Stimulated activated CD4-positive, alpha-beta T cell treated with anti-CD3 and anti-CD28 coated beads, TNF-alpha, amount 100 ng/mL, for 1 hour (primary cell): ENCODE measurements at regions not wholly inside any gene's neighbourhood (a gene's known extent, or its start where the extent isn't known, plus 50 kb on each side); places are given as distances from the start of the nearest gene placed in this dataset.

Experiments
- DNase-seq, 3 donors: peaks; one replicate each; pipeline ENCODE4 v3.0.0-alpha.2; 2020; ENCODE audit warnings: low read depth in 3 of 3, low spot score in 1 of 3

DNA sequence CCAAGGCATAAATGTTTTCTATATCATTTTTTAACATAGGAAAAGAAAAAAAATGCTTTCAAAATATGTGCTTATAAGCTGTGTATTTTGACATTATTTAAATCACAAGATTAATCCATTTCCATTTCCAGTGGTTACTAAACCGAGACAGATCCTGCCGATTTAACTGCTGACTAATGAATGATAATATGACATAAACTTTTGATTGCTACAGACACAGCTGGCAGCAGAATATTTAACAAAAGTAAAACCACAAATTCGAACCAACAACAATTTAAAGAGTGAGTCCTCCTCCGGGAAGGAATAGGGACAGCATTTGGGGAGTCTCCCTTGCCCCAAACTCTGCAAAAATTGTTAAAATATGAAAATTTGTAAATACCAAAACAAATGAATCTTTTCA, 401.3 kb upstream of the DAB2 start:
- no peak for DNase-seq

DNA sequence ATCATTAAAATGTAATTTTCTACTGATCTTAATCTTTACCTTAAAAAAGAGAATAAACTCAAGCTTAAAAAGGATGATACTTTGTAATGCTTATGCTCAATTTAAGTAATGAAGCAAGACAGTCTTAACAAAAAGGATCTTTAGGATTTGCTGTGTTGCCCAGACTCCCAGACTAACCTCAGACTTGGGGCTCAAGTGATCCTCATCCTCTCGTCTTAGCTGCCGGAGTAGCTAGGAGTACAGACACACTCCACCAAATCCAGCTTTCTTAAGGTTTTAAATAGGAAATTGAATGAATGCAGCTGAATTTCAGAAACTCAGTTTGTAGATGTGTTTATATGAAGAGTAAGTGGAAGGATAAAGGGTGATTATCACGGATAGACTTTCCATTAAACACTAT, 400.5 kb upstream of the DAB2 start:
- DNase-seq = no peak

GRCh38 chr5:39822020-39822419, 397.2 kb upstream of the DAB2 start:
- DNase-seq = no peak

GRCh38 chr5:39816866-39817265, 392.1 kb upstream of the DAB2 start:
- DNase-seq = no peak

- no peak for DNase-seq
These were observed 391.5 kb upstream of the DAB2 start for GRCh38 chr5:39816156-39816845.

- DNase-seq = no peak
These were observed 390.9 kb upstream of the DAB2 start for GRCh38 chr5:39815711-39816110.

DNA sequence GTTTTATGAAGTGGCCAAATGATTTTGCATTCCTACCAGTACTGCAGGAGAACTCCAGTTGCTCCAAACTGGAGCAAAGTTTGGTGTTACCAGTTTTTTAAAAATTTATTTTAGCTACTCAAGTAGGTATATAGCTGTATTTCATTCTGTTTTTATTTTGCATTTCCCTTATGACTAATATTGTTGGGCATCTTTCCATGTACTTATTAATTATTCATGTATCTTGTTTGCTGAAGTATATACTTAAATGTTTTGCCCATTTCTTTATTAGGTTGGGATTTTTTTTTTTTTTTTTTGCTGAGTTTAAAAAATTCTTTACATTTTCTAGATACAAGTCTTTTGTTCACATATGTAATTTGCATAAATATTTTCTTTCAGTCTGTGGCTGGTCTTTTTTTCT, 386.6 kb upstream of the DAB2 start:
- no peak for DNase-seq

GRCh38 chr5:39808656-39809055, 383.9 kb upstream of the DAB2 start:
- DNase-seq = no peak

DNA sequence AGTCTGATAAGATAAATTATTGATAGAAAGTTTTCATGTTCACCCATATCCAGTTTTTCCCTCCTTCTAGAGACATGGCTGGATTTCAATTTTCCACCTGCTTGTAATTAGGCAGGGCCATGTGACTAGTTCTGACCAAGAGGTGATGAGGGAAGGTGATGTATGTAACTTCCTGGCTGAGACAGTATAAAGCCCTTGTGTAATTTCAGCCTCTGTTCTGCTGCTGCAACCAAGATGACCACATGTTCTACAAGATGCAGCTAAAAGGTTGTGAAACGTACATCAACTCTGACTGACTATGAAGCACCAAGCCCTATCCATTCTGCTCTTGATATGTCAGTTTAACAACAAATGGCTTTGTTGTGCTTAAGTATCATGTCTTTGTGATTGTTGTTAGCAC, 376.5 kb upstream of the DAB2 start:
- DNase-seq = no peak

DNA sequence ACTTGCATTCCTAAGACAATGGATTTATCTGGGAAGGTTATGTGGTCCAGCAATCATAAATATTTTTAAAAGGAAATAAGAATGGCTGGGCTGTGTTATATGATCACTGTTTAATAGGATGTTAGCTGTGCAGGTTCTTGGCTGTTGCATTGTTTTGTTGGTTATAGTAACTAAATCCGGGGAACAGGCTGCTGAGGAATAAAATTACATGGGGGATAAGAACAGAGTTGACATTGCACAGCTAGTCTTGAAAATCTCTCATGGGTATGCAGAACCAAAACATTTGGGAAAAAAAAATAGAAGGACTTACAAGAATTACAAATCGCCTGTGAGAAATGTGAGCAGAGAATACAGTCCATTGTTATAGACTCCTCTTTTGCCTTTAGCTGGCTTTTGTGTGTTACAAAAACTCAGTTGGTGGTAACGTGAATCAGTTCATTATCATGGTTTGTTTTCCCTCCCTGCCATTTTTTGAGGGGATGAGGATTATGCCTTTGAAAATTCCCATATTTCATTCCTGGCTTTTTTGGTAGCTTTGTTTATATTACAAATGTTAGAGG, 375.3 kb upstream of the DAB2 start:
- DNase-seq = no peak

DNA sequence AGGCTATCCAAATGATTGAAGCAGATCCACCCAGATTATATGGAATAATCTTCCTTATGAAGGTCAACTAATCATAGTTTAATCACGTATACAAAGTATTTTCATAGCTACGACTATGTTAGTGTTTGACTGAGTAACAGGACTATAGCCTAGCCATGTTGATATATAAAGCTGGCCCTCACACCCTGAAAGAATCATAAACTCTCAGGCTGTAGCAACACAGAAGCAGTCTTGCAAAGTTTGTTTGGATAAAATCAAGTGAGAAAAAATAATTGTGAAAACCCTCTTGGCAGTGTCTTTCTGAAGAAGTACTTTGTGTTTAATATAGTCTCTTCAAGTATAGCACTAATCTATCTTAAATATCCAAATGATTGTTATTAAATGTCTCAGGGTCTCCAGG, 374.5 kb upstream of the DAB2 start:
- DNase-seq = no peak

DNA sequence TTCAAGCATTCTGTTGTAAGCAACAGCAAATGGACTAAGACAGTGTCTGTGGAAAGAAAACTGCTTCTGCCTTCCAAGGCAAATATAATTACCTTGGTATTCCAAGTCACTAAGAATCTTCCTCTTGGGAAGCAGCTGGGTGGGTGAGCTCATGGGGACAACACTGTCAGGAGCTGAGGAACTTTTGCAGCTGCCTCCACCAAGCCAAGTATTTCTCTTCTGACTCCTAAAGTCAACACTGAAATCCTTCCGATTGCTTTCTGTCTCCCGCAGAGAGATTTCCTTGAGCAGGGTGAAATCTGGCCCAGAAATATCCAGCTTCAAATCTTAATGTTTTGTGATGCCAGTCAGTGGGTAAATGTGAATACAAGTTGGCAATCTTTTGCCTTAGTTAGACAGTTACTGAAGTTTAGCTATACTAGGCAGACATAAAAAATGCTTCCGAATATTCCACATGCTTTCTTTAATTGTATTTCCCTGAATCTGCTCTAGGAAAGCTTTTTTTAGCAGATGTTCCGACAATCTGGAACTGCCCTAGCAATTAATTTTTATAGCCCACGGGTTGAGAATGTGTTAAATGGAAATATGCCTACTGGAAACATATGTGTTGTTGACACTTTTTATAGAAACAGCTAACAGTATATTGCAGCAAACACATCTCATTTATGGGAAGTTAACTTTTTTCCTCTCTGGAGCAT, 369.9 kb upstream of the DAB2 start:
- DNase-seq = no peak

DNA sequence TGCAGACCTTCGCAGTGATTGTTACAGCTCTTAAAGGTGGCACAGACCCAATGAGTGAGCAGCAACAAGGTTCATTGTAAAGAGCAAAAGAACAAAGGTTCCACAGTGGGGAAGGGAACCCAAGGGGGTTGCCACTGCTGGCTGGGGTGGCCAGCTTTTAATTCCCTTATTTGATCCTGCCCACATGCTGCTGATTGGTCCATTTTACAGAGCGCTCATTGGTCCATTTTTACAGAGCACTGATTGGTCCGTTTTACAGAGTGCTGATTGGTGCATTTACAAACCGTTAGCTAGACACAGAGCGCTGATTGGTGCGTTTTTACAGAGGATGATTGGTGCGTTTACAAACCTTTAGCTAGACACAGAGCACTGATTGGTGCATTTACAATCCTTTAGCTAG, 360.6 kb upstream of the DAB2 start:
- no peak for DNase-seq

DNA sequence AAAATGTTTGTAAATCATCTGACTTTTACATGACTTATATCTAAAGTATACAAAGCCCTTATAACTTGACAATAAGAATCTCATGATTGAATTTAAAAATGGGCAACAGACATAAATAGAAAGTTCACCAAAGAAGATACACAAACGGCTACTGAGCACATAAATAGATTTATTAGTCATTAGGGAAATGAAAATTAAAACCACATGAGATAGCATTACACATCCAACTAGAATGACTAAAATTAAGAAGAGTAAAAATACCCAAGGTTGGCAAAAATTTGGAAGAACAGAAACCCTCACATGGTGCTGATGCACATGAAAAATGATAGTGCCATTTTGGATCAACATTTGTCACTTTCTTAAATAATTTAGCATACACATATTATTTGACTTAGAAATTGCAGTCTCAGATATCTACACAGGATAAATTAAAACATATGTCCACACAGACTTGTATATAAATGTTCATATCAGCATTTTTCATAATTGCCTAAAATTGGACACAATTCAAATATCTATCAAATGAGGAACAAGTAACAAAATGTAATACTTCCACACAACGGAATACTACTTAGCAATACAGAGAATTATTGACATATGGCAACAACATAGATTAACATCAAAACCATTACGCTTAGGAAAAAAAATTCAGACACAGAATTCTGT, 359.1 kb upstream of the DAB2 start:
- no peak for DNase-seq

DNA sequence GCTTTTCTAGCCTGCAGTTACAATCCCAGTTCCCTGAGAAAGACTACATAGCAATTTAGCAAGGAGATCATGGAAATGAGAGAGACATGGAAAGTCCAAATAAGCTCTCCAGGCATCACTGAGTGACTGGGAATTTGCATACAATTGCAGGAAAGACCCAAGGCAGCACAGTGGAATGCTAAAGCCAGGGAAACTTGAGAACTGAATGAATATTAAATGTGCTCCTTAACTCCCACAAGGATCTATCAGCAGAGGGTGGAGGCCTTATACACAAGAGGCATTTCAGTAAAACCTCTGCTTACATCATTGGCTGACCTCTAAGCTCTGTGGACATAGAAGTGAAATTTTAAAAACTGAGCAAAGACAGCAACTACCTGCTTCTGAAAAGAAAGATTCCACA, 355.6 kb upstream of the DAB2 start:
- DNase-seq = no peak

DNA sequence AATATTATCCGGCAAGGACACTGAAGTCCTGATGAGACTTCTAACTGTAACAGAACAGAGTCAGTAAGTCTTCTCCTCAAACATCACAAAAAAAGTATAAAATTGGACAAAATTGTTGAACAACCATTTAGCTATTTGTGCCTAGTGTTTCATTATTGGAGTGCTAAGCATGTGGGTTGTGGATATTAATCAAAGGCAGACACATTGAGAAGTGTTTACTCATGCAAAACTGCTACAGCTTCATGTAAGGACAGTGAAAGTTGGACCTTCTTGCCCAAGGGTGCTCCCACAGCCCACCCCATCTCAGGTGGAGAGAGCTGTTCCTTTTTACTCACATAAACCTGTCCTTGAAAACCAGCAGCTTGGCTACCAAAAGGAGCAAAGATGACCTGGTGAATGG, 355.1 kb upstream of the DAB2 start:
- DNase-seq = no peak

DNA sequence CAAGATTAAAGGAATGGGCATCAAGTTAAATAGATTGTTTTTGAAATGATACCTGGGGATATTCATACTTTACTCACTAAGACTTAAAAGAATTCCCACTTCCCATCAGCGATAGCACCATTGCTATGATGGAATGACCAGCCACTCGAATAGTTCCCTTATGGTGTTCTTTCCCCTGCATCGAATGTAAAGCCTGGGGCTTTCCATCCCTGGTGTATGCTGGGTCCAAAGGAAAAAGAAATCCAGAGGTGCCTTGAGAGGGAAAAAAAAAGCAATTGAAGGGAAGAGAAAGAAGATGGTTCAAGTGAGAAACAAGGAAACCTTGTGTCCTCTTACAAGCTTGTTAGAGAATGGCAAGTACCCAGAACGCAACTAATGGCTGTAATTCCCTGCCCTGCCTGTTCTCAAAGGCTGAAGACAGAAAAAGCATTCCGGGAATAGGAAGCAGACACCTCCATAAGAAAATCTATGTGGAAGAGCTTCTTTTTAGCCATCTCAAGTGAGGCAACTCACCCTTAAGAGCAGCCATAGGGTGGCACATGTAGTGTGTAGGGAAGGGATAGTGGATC, 351.1 kb upstream of the DAB2 start:
- no peak for DNase-seq

DNA sequence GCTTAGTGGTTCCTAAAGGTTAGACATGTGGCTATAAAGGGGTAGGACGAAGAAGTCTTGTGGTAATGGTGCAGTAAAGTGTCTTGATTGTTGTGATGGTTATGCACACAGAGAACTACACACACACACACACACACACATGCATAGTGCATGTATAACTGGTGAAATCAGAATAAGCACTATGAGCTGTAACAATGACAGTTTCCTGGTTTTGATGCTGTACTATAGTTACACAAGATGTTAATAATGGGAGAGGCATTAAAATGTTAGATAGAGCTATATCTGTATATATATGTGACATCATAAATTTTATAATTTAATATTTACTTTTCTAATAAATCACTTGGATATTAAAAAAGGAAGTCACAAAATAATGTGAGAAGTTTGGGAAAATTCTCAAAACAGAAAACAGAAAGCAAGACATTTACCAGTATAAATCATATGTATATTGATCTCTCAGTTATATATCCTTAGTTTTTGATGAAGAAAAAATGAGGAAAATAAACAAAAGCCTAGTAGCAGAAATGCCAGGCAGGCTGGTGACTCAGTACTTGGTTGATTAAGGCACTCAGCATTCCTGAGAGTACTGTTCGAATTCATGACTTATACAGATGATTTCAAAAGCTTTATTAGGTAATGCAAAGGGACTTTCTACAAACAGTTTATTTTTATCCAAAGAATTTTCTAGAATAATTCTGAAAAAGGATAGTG, 350.5 kb upstream of the DAB2 start:
- DNase-seq = no peak

DNA sequence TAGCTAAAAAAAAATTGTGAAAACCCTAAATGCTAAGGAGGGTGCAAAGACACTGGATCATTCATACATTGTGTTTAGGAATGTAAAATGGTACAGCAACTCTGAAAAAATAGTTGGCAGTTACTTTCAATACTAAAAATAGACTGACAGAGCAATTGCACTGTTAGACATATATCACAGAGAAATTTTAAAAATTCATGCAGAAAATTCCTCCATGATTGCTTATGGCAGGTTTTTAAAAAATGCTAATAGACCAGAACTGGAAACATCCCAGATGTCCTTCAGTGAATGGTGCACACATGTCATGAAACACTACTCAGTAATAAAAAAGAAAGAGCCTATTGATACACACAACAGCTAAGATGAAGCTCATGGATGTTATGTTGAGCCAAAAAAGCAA, 349.8 kb upstream of the DAB2 start:
- DNase-seq = no peak

- DNase-seq = no peak
These were observed 347.5 kb upstream of the DAB2 start for GRCh38 chr5:39772307-39772706.

DNA sequence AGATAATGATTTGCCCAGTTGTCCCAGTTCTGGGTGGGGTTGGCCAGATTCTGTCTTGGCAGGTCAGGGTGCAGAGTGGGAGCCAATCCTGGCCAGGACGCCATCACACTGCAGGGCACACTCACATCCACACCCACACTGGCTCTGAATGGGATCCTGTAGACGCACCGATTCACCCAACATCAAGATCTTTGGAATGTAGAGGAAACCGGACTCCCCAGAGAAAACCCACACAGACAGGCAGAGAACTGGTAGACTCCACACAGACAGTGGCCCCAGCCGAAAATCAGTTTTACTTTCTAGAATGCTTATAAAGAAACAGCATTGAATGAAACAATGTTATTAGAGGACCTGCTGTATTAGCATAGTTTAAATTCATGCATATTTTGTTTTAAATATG, 343.1 kb upstream of the DAB2 start:
- DNase-seq = no peak
